ENCODE measurements at regions not wholly inside any gene's neighbourhood (a gene's known extent, or its start where the extent isn't known, plus 50 kb on each side); places are given as distances from the start of the nearest gene placed in this dataset.
"Not testable (repeated sequence)": the region's sequence is repeated elsewhere in the genome, so short reads cannot be mapped to it uniquely, and the experiment has no call there.

- no peak for DNase-seq (ENCODE audit: low read depth in 2 of 2)
These were observed 178.0 kb upstream of the AJAP1 start for GRCh38 chr1:4476394-4476793.

- no peak for DNase-seq (ENCODE audit: low read depth in 2 of 2)
These were observed 173.0 kb upstream of the AJAP1 start for GRCh38 chr1:4481451-4481850.

GRCh38 chr1:4482526-4482925 is 171.9 kb upstream of the AJAP1 start:
- no peak for DNase-seq (ENCODE audit: low read depth in 2 of 2)

- no peak for DNase-seq (ENCODE audit: low read depth in 2 of 2)
These were observed 171.3 kb upstream of the AJAP1 start for GRCh38 chr1:4483021-4483625.

- no peak for DNase-seq (ENCODE audit: low read depth in 2 of 2)
These were observed 169.0 kb upstream of the AJAP1 start for GRCh38 chr1:4485398-4485797.

GRCh38 chr1:4485878-4486277 is 168.5 kb upstream of the AJAP1 start:
- DNase-seq (ENCODE audit: low read depth in 2 of 2), result no peak

GRCh38 chr1:4486408-4487120 is 167.8 kb upstream of the AJAP1 start:
- no peak for DNase-seq (ENCODE audit: low read depth in 2 of 2)

- no peak for DNase-seq (ENCODE audit: low read depth in 2 of 2)
These were observed 166.4 kb upstream of the AJAP1 start for GRCh38 chr1:4488018-4488417.

GRCh38 chr1:4489486-4489885 is 164.9 kb upstream of the AJAP1 start:
- DNase-seq (ENCODE audit: low read depth in 2 of 2), result no peak

- DNase-seq (ENCODE audit: low read depth in 2 of 2), result not testable (repeated sequence)
These were observed 164.4 kb upstream of the AJAP1 start for GRCh38 chr1:4489992-4490391.

GRCh38 chr1:4494027-4494426 is 160.4 kb upstream of the AJAP1 start:
- DNase-seq (ENCODE audit: low read depth in 2 of 2), result no peak

- no peak for DNase-seq (ENCODE audit: low read depth in 2 of 2)
These were observed 159.9 kb upstream of the AJAP1 start for GRCh38 chr1:4494558-4494957.

GRCh38 chr1:4495809-4496208 is 158.6 kb upstream of the AJAP1 start:
- DNase-seq (ENCODE audit: low read depth in 2 of 2), result no peak

GRCh38 chr1:4500441-4500840 is 154.0 kb upstream of the AJAP1 start:
- no peak for DNase-seq (ENCODE audit: low read depth in 2 of 2)

GRCh38 chr1:4506591-4506990 is 147.8 kb upstream of the AJAP1 start:
- no peak for DNase-seq (ENCODE audit: low read depth in 2 of 2)

GRCh38 chr1:4509206-4509605 is 145.2 kb upstream of the AJAP1 start:
- DNase-seq (ENCODE audit: low read depth in 2 of 2), result no peak

GRCh38 chr1:4510276-4510691 is 144.1 kb upstream of the AJAP1 start:
- DNase-seq (ENCODE audit: low read depth in 2 of 2), result no peak

GRCh38 chr1:4511374-4511773 is 143.0 kb upstream of the AJAP1 start:
- no peak for DNase-seq (ENCODE audit: low read depth in 2 of 2)

- DNase-seq (ENCODE audit: low read depth in 2 of 2), result no peak
These were observed 141.8 kb upstream of the AJAP1 start for GRCh38 chr1:4512636-4513035.

GRCh38 chr1:4513685-4514084 is 140.7 kb upstream of the AJAP1 start:
- no peak for DNase-seq (ENCODE audit: low read depth in 2 of 2)

- DNase-seq (ENCODE audit: low read depth in 2 of 2), result no peak
These were observed 138.6 kb upstream of the AJAP1 start for GRCh38 chr1:4515727-4516289.

GRCh38 chr1:4516596-4516995 is 137.8 kb upstream of the AJAP1 start:
- no peak for DNase-seq (ENCODE audit: low read depth in 2 of 2)

GRCh38 chr1:4517186-4517954 is 137.0 kb upstream of the AJAP1 start:
- no peak for DNase-seq (ENCODE audit: low read depth in 2 of 2)

Data from stimulated activated CD4-positive, alpha-beta T cell treated with anti-CD3 and anti-CD28 coated beads, Interleukin-1b, Interleukin-23, amount 100 ng/mL, for 1 hour (primary cell).